K562 (cell line): ENCODE measurements at regions not wholly inside any gene's neighbourhood (a gene's known extent, or its start where the extent isn't known, plus 50 kb on each side); places are given as distances from the start of the nearest gene placed in this dataset.

ENCODE experiments used
- DACH1 ChIP-seq: fragments of 450-650 bp; IDR thresholded peaks from 2 replicates; pipeline ENCODE4 v1.6.1; 2018; ENCODE audit not compliant: partially characterized antibody
- ID3 ChIP-seq, 2 experiments: fragments of 250-450 bp in 1 of 2; fragments of 450-650 bp in 1 of 2; sonication (Bioruptor Pico) in 1 of 2; IDR thresholded peaks; 2 replicates each; pipeline versions ENCODE4 v1.6.1 to v1.8.0; 2016 to 2021; ENCODE audit warnings: mild to moderate bottlenecking in 2 of 2, moderate library complexity in 2 of 2, missing compliant biosample characterization in 1 of 2, missing genetic modification characterization in 1 of 2
- MCM3 ChIP-seq: fragments of 450-650 bp; IDR thresholded peaks from 2 replicates; pipeline ENCODE4 v1.6.1; 2016
- MEF2A ChIP-seq: IDR thresholded peaks from 2 replicates; pipeline ENCODE4 v1.6.1; 2011; ENCODE audit warnings: low read depth, mild to moderate bottlenecking, low read length, moderate library complexity; ENCODE audit not compliant: control insufficient read depth
- MNT ChIP-seq, 2 experiments: fragments of 450-650 bp; conservative IDR thresholded peaks; 2 replicates each; pipeline ENCODE4 v1.6.1; 2017; ENCODE audit warnings: mild to moderate bottlenecking in 2 of 2, moderate library complexity in 2 of 2
- MXD1 ChIP-seq: fragments of 250-450 bp; sonication (Bioruptor Pico); IDR thresholded peaks from 2 replicates; pipeline ENCODE4 v1.8.0; 2021; ENCODE audit warnings: borderline replicate concordance, mild to moderate bottlenecking, moderate library complexity; ENCODE audit not compliant: poor library complexity, severe bottlenecking
- POLR2AphosphoS2 ChIP-seq: IDR thresholded peaks from 2 replicates; pipeline ENCODE4 v1.6.1; 2012; ENCODE audit warnings: low read length, improper control_type of control experiment
- TRIM28 ChIP-seq: fragments of 450-650 bp; IDR thresholded peaks from 2 replicates; pipeline ENCODE4 v1.6.1; 2017
- ZBTB11 ChIP-seq, 3 experiments: fragments of 200-800 bp in 1 of 3; fragments of 250-450 bp in 1 of 3; fragments of 450-650 bp in 1 of 3; sonication (Bioruptor Pico) in 1 of 3; sonication (Bioruptor generic) in 1 of 3; formaldehyde crosslinking in 1 of 3; IDR thresholded peaks; 2 replicates each; pipeline versions ENCODE4 v1.6.1 to v1.8.0; 2016 to 2022; ENCODE audit warnings: mild to moderate bottlenecking in 2 of 3, missing genetic modification characterization in 2 of 3, missing compliant biosample characterization in 1 of 3, moderate library complexity in 1 of 3
- ZNF57 ChIP-seq: fragments of 450-650 bp; formaldehyde crosslinking; IDR thresholded peaks from 2 replicates; pipeline ENCODE4 v1.4.0; 2020; ENCODE audit warnings: mild to moderate bottlenecking, moderate library complexity

- TF ChIP-seq MNT (conservative IDR thresholded peaks at IDR 0.05) (no peak), MEF2A (no peak), ZNF57 (no peak), POLR2AphosphoS2 (no peak), ID3 (CRISPR knock-in tag; IDR thresholded peaks at IDR 0.05) (no peak), ID3 (tag; IDR thresholded peaks at IDR 0.05) (no peak), MXD1 (CRISPR knock-in tag) (no peak), TRIM28 (no peak), MCM3 (no peak), ZBTB11 (CRISPR knock-in tag; IDR thresholded peaks at IDR 0.05) (no peak), DACH1 (no peak)
- TF ChIP-seq, all 486 proteins: peak for 0
Measured at GRCh38 chr12:83856803-83857202, 1055.8 kb downstream of the SLC6A15 start (continued).
